HG02759 (cell line): ENCODE measurements at regions not wholly inside any gene's neighbourhood (a gene's known extent, or its start where the extent isn't known, plus 50 kb on each side); places are given as distances from the start of the nearest gene placed in this dataset.

Experiments used
- ATAC-seq: cut with Tn5 transposase; IDR thresholded peaks from one replicate; pipeline ENCODE4 v1.9.1; 2021; ENCODE audit warnings: mild to moderate bottlenecking, moderate library complexity; ENCODE audit not compliant: unreplicated experiment

- no peak for ATAC-seq
Observed at GRCh38 chr1:217313096-217313495, 317.8 kb downstream of the GPATCH2 start.

GRCh38 chr1:217311766-217312165 lies 319.1 kb downstream of the GPATCH2 start:
- no peak for ATAC-seq

GRCh38 chr1:217311269-217311668 lies 319.6 kb downstream of the GPATCH2 start:
- no peak for ATAC-seq

DNA sequence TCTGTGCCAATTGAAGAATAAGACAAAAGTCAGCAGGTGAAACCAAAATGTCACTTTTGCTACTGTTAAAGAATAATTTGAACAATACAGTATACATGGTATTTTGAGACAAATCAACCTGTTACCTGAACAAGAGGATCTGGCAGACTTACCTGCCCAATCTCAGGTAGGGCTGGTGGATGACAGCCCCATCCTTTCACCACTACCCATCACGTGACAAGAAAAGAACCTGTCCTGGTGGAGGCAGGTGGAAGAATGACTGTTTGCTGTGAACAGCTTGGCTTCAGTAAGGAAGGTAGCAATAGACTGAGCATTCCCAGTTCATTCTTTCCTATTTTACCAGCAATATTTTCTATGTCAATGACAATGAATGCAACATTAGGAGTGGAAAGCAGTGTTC lies 349.6 kb downstream of the GPATCH2 start:
- no peak for ATAC-seq

DNA sequence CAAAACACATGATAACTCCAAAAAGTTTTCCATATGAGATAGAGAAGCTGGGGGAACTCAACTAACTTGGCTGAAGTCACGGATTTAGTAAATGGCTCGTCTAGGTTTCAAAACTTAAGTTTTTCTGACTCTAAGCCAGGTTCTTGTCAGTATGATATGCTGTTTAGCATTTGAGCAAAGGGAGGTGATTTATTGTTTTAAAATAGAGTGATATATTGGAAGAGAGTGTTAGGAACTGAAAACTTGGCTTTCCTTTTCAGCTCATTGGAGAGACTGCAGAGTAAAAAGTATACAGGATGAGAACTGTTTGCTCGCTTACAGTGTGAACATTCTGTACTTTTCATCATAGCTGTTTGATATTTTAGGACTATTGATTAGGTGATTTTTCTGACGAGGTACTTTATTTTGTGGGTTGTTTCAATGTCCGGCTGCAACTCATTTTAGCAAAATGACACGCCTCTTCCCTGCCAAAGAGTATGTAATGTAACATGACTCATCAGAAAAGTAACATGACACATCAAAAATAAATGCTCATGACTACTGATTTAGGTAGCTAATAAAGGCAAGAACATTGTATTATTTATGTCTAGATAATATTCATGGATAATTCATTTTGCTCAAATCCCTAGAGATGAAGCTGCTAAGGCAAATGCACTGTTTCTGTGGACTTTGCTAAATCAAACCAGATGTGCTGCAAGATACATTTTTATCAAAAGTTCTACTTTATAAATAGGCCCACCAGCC lies 355.1 kb downstream of the GPATCH2 start:
- no peak for ATAC-seq

- no peak for ATAC-seq
Observed at GRCh38 chr1:217274927-217275654, 355.8 kb downstream of the GPATCH2 start.

DNA sequence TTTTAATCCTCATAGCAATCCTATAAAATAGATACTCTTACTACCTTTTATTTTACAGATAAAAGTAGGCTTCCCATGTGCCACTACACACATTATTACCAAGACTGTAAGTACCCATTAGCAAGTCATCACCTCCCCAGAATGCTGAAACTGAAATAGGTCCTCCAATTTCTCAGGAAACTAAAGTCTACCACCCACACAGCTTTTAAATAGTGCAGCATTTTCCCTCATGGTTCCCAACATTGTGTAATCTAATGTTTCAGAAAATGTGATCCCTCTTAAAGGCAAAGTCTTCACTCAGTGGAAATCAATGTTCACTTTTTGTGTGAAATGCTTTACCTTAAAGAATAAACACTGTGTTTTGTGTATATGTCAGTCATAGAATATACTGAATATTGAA lies 356.5 kb downstream of the GPATCH2 start:
- ATAC-seq: no peak

DNA sequence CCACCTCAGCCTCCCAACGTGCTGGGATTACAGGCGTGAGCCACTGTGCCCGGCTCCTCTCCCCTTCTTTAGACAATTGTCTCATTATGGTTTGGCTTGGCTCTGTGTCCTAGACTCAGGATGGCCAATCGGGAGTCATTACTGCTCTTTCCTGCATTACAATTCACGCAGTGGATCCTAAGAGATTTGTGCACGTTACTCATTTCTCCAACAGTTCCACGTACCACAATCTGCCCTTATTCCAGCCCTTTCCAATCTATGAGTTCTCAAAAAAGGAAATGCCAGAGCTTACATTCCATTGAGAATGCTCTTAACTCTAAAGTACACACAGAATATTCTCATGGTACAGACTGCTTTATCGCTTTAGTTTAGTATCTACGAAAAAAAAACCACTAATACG lies 357.0 kb downstream of the GPATCH2 start:
- ATAC-seq: no peak

- ATAC-seq: no peak
Observed at GRCh38 chr1:217272385-217272784, 358.5 kb downstream of the GPATCH2 start.

- no peak for ATAC-seq
Observed at GRCh38 chr1:217270101-217270500, 360.8 kb downstream of the GPATCH2 start.

GRCh38 chr1:217268058-217268457 lies 362.8 kb downstream of the GPATCH2 start:
- ATAC-seq: no peak

- ATAC-seq: no peak
Observed at GRCh38 chr1:217261636-217262035, 369.3 kb downstream of the GPATCH2 start.

DNA sequence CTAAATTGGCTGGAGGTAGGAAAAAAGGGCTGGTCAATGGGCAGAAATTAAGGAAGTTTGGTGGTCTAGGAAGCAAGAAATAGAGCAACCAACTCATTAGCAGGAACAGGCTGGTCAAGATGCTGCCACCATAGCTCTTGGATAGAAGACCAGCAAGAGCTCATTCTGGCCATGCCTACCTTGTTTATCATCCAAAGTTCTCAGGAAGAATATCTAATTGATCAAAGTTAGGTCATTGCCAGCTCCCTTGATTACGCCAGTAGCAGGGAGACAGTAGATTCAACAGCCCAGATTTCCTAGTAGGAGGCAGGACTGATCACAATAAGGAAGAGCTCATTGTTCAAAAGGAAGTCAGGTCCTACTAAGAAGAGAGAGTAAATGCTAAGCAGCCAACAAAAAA lies 370.2 kb downstream of the GPATCH2 start:
- no peak for ATAC-seq

DNA sequence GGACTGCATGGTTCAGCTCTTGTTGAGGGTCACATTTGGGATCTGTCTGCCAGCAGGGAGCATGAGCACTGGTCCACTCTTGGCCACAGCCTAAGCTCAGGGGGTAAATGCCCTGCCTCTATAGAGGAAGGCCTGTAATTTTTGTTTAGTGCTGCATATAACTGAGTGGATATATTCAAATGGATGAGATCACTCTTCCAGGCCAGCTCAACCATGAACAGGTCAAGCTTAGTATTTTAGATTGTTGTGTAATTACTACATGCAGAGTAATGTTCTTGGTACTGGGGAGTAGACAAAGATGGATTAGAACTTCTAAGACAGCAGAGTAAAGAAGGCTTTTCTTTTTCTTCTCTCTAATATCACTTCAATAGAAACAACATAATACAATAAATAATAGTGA lies 376.9 kb downstream of the GPATCH2 start:
- no peak for ATAC-seq

DNA sequence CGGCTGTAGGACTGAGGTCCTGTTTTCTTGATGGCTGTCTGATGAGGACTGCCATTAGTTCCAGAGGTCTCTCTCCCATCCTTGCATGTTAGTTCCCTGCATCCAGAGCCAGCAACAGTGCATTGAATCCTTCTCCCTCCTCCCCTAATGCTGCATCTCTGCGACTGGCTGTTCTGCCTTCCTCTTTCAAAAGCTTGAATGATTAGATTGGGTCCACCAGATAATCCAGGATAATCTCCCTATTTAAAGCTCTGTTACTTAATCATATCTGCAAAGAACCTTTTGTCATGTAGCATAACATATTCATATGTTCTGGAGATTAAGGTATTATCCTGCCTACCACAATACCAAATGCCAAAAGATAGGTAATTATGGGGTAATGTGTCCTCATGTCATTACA lies 377.5 kb downstream of the GPATCH2 start:
- ATAC-seq: no peak

DNA sequence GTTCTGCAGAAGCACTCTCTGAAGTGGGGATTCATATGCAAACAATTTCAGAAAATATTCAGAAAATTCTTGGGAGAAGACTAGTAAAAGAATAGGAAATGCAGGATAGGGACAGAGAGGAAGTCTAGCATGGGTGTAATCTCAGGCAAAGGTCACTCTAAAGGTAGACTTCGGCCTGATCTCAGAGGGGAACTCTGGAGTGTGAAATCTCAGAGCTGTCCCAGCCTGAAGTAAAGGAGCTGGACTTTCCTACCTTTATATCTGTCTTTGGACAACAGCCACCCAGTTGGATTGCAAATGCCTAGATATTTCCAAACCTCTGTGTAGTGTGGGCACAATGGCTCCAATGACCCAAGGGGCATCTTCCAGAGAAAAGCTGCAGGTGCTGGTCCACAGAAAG lies 379.8 kb downstream of the GPATCH2 start:
- ATAC-seq: no peak

GRCh38 chr1:217249857-217250256 lies 381.0 kb downstream of the GPATCH2 start:
- no peak for ATAC-seq

DNA sequence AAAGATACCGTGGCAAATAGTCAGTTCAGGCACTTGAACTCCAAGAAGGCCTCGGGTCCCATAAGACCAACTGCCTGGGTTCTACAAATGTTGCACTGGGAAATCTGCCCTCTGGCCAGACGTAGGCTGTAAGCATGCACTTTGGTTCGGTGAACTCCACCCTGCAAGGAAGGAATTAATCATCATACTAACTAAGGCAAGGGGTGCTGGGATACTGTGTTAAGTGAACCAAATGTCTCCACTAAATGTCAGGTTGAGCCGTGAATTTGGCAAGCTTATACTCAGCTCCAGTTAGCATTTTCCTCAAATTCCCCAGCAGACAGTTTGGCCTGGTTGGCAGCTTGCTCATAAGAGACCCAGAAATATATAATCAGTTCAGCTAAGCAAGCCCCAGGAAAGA lies 385.9 kb downstream of the GPATCH2 start:
- no peak for ATAC-seq

GRCh38 chr1:217240656-217241055 lies 390.2 kb downstream of the GPATCH2 start:
- ATAC-seq: no peak

- ATAC-seq: no peak
Observed at GRCh38 chr1:217238945-217239344, 391.9 kb downstream of the GPATCH2 start.

GRCh38 chr1:217230412-217230811 lies 400.5 kb downstream of the GPATCH2 start:
- no peak for ATAC-seq

- ATAC-seq: no peak
Observed at GRCh38 chr1:217228689-217229088, 402.2 kb downstream of the GPATCH2 start.

- ATAC-seq: no peak
Observed at GRCh38 chr1:217224201-217224600, 406.7 kb downstream of the GPATCH2 start.
